ENCODE measurements at regions not wholly inside any gene's neighbourhood (a gene's known extent, or its start where the extent isn't known, plus 50 kb on each side); places are given as distances from the start of the nearest gene placed in this dataset.

DNA sequence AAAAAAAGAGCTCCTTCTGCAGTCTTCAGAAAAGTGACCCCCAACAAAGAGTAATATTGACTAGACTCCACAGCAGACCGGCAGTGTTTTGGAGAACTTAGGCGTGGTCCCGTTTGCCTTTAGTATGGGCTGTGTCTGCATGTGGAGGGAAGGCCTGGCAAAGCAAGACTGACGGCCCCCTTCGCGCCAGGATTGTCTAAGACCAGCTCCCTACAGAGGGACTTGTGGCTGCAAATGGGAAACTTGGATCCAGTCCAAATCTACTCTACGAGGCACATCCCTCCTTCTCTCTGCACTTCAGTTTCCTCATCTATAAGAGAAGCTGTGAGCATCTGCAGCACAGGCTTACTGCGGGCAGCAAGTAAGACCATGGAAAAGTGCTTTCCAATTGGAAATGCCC is 350.0 kb downstream of the ZNF536 start:
- DNase-seq, result no peak

DNA sequence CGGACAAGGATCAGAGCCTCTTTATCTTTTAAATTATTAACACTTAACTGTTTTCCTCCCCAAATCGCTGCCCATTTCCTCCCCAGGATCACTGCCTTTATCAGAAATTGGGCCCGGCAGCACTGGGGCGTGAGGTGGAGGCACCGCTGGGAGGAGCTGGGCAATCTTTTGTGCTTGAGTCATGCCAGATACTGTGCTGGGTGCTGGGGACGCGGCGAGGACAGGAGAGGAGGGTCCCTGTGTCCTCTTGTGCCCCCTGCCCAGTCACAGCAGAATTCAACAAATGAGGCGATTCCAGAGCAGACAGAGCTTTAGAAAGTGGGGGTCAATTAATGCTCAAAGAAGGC is 347.8 kb downstream of the ZNF536 start:
- no peak for DNase-seq

DNA sequence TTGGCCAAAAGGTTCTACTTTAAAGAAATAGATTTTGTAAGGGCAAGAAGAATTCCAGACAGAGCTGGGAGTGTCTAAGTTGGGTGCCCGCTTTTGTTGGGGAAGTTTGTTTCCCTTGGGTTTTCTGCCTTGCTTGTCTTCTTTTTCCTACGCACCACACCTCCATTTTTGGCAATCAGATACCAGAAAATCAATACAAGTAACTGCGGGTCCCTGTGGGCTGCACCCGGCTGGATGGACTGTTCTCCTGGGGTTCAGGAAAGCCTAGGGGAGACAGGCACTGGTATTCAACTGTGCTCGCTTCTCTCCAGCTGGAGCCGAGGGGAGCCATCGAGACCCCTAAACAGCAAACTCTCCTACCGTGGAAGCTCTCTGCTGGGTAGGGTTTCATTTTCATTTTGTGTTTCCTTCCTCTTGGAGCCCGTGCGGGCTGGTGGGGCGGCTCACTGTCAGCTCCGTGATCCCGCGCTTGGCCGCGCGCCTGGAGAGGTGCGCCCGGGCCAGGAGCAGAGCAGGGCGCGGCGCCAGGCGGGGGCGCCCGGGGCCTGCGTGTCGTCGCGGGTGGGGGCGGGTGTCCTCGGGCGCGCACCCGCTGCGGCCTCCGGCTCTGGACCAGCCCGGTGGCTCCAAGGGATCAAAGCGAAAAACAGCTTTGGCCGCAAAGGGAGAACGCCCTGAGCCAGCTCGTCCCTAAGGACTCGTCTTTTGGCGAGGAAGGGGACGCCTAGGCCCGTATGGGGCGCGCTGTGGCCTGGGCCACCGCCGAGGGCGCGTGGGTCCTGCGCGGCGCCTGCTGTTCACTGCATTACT is 347.2 kb downstream of the ZNF536 start:
- peak; percentile 80 for DNase-seq

DNA sequence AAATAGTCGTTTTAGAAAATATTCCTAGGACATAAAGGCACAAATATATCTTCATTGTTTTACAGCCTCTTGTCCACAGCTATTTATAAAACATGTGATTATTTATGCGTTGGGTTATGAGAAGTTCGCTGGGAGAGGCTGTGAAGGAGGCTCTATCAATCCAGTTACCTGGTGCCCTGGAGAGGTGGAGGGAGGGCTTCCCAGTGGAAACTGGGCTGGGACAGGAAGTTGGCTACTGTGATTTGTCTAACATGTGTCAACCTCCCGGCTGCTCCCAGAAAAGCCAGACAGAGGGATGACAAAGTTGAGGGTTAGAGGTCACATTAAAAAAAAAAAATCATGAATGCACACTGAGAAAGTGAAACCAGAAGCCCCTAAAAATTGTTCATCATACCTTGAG is 346.5 kb downstream of the ZNF536 start:
- DNase-seq, result no peak

DNA sequence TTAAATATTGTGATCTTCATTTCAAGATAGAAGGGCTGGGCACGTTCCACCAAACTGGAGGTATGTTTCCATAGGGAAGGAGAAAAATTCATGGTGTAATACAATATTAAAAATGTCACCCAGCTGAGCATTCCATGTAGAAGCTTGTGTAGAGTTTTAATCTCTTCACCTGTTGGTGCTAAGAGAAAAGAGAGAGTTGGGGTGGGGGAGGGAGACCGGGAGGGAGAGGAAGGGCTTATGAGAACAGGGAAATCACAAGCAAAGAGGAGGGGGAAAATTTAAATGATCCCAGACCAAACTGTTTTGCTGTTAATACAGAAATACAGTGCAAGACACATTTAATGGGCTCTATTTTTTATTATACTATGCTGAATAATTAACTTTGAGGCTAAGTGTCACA is 345.8 kb downstream of the ZNF536 start:
- DNase-seq, result no peak

DNA sequence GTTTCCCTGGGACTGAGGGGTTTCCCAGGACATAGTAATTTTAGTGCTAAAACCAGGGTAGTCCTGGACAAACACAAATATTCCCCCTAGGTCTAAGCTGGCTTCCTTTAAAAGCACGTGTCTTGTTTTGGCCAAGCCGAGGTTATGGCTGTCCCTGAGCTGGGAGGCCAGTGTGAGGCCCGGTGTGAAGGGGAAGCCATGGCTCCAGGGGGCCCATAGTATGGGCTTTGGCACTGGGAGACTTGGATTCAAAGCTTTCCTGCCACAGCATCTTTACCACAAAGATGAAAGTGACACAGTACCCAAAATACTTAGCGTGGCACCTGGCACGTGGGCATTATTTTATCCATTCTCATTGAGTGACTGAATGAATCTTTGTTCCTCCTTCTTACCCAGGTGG is 345.2 kb downstream of the ZNF536 start:
- DNase-seq, result no peak

DNA sequence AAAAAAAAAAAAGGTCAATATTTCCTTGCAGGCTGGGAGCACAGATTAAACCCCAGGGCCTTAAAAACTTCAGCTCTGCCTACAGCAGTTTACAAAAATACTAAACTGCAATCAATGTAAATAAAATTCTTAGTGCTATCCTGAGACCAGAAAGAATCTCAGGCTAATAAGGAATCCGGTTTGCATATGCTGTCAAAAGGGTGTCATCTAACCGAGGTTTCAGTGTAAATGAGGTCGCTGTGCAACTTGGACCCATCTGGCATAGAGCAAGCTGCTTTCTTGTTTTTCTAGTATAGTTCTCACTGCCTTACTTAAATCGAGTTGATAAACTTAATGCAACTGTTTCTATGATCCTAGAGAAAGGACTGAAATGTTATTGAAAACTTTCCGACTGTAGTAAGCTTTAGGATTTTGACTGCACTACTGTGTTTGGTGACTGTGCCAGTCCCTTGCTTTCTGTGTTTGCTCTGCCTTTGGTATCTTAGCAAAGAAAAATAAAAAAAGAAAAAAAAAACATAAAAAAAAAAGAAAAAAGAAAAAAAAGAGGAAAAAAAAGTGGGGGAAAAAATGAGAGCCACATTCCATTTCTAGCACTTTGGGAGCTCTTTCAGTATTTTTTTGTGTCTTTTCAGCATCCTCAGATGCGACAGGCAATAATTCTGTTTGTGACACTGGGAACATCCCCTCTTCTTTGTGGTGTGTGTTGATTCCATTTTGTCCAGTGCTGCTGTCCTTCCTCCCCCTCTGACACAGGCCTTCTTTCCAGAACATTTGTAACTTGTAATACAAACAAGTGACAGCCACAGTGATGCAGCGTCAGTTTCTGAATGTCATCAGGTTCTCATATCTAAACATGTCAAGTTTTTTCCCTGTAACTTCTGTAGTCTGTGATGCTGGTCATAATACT is 340.5 kb downstream of the ZNF536 start:
- no peak for DNase-seq

DNA sequence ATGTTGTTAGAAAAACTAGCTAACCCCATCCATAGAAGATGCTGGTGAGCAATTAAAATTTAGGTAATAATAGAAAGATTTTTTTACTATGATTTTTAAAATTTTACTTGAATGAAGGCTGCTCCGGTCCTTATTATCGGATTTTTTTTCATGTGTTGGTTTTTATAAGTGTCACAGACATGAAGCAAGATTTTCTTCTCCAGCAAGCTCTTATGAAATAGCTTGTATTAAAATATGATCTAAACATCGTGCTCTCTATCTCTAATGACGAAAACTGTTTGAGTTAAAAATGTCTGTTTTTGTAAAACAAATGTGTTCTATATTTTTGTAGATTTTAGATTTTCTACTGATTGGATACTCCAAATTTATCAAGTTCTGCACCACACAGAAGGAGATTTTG is 339.6 kb downstream of the ZNF536 start:
- DNase-seq, result no peak

DNA sequence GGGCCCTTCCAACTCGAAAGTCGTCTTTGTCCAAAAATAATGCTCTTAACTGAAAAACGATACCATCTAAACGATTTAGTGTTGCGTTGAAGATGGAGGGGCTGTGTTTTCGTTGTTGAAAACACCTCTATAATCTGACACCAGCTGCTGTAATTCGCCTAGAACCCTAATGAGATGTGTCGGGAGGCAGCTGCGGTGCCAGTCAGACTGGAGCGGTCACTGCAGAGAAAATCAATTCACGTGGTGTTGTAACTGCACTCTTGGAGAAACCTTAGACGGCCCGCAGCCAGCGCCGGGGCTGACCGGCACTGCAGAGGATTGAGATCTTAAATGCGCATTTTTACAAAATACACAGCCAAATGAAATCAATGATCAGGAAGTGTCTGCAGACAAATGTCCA is 339.1 kb downstream of the ZNF536 start:
- DNase-seq, result no peak

DNA sequence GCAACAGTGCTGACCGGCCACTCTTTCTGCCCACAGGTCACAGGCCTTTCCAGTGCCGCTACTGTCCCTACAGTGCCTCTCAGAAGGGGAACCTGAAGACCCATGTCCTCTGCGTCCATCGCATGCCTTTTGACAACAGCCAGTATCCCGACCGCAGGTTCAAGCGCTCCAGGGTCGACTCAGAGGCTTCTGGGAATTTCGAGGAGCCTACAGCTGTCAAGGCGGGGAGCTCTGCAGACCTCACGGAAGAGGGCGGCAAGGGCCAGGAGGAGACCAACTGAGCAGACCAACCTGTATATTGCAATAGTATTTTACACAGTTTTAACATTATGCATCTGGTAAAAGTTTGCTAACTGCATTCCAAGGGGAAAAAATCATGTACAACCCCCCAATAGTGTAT is 338.5 kb downstream of the ZNF536 start:
- DNase-seq, result no peak

DNA sequence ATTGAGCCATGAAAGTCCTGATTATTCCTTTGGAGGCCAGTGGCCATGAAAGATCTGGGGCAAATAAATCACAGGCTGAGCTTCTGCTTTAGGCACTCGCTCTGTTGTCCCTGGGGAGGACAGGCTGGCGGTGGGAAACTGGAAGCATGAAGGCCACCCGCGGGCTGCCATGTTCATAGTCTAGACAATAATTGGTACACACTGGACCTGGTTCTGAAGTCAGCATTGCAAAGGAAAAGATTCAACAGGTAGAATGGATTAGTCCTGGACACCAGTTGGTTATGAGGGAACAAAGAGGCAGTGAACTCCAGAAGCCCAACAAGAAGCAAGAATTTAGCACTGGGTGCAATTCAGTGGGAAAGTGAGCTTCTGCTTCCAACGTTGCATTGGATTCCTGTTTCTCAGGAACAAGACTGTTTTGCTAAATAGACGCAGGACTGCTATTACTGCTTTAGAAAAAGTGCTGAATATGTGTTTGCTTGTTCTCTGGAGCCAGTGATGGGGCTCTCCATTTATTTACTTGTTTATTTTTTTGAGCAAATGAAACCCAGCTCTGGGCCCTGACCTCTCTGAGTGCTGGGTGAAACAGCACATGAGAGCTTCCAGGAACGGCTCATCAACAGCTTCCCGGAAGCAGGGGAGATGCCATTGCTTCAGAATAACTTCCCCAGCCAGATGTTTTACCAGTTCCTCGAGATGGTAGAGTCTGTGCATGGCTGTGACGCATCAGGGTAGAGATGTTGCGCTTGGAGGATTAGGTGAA is 336.4 kb downstream of the ZNF536 start:
- no peak for DNase-seq

DNA sequence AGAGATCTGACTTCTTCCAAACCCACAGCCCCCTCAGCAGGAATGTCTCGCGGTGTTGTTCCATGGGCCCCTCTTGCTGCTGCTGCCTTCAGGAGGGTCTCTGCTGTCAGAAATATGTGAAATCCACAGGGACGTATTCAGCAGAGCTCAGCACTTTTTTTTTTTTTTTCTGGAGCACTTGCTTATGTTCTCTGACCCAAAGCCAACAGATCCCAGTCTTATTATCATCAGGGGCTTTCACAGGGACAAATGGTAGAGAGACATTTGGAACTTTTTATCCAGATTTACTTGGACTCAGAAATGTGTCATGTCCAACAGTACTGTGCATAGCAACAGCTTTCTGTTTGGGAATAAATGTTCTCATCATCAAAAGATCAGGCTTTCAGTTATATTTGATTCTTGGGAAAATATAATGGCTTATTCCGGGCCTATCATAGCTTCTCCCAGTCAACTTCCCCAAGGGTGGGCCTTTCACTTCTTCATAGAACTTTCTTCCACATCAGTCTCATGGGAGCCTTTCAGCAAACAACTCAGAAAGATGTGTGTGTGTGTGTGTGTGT is 332.7 kb downstream of the ZNF536 start:
- no peak for DNase-seq

DNA sequence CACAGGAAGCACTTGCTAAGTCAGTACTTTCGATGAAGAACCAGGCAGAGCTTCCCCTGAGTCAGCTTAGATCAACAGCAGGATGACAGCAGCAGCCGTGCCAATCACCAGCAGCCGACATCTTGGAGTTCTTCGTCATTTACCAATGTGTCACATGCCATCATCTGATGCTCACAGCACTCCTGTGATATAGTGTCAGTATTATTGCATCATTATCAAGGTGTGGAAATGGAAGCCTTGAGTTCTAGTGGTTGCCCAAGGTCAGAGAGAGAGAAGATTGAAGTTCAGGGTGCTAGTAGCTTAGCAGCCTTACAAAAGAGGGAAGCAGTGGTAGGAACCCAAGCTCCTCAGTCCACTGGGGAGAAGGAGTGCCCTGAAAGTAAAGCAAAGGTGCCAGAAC is 331.5 kb downstream of the ZNF536 start:
- DNase-seq, result no peak

DNA sequence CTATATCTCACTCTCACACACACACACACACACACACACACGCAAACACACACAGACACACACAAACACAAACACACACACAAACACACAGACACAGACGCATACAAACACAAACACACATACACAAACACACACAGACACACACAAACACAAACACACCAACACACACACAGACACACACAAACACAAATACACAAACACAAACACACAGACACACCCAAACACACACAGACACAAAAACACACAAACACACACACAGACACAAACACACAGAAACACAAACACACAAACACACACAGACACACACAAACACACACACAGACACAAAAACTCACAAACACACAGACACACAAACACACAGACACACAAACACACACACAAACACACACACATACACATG is 329.0 kb downstream of the ZNF536 start:
- no peak for DNase-seq

DNA sequence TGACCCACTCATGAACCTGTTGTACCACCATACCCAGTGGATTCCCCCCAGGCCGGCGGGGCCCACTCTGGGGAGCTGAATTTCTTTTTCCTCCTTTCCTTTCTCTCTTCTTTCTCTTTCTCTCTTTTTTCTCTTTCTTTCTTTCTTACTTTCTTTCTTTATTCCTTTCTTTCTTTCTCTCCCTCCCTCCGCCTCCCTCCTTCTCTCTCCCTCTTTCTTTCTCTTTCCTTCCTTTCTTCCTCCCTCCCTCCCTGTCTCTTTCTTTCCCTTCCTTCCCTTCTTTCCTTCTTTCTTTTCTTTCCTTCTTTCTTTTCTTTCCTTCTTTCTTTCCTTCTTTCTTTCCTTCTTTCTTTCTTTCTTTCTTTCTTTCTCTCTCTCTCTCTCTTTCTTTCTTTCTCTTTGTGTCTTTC is 327.7 kb downstream of the ZNF536 start:
- DNase-seq, result no peak

DNA sequence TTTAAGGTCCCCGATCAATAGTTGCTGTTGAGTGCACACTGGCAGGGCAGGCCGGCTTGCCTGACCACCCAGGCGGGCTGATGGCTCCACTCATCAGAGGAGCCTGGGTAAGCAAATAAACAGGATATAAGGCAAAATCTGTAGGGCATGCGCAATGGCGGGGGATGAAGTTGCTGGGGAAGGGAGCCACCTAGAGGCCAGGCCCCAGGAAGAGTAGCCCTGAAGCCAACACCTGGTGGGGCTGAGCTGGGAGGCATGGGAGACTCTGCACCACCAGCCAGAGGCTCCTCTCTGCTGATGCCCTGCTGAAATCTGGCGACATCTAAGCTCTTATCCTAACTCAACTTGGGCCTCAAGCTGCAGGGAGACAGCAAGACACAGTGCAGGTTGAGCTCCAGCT is 324.3 kb downstream of the ZNF536 start:
- no peak for DNase-seq

DNA sequence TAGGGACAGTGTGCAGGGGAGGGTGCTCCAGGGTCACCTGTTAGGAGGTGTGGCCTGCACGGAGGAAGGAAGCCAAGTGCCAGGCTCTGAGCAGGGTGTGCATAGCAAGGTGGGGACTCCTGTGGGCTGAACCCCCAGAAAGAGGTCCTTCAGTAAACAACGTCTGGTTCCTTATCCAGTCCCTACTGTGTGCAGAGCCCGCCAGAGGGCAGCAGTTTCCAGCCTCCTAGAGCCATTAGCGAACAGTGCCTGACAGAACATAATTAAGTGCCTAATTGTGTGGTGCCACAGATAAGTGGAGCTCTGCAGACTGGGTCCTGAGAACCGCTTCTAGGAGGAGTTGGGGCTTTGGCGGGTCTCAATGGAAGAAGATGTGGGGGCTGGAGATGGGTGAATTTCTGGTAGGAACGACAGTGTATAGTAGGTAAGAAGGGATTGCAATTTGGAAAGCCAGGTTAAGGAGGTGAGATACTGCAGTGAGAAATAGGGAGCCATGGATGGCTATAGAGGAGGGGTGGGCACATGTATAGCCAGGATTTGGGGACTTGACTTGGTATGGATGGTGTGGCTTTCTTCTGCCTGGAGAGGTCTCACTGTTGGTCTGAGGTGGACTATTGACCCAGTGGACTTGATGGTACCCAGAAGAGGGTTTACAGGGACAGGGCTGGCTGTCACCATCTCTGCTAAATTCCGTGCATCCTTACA is 323.1 kb downstream of the ZNF536 start:
- DNase-seq, result no peak

DNA sequence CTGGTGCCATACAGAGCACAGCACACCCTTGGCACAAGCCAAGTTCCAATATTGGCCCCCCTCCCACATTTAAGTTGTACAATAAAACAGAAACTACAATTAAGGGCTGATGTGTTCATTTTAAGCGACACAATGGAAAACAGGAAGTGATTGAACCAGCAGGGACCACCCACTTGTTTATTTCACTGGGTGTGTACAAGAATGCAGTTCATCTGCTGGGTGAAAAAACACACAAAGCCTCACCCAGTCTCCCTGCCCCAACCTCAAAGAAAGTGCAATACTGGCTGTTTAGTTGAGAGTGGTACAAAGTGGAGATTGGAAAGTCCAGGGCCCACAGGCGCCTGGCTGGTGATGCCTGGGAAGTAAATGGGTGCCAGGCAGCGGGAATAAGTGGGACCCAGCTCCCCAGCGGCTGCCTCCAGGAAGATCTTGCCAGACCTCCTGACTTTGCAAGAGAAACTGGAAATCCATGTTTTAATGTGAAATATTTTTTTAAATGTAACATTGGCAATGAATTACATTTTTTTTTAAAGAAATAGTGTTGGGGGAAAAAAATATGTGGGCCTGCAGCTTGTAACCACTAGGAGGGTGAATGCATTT is 322.1 kb downstream of the ZNF536 start:
- DNase-seq, result no peak

DNA sequence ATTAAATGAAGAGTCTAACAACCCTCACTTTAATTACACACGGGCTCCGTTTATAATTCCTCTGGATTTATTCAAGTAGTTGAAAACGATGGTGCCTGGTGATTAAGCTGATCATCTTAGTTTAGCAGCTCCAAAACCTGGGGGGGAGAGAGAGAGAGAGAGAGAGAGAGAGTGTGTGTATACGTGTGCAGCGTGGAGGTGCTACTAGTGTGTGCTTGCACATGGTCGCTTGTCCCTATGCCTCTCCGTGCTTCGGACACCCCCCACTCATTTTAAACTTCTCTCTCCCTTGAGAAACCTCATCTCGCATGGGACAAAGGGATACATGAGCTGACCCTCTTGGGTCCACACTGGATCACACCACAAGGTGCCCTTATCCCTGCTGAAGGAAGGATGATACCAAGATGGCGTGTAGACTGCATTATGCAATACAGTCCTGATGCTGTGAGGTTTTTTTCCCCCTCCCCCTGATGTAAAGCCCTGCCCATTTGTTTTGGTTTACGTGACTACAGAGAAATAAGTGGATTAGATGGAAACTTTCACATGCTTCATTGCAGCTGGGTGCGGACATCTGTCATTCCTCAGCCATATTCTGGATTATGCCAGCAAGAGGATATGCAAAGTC is 320.8 kb downstream of the ZNF536 start:
- no peak for DNase-seq

DNA sequence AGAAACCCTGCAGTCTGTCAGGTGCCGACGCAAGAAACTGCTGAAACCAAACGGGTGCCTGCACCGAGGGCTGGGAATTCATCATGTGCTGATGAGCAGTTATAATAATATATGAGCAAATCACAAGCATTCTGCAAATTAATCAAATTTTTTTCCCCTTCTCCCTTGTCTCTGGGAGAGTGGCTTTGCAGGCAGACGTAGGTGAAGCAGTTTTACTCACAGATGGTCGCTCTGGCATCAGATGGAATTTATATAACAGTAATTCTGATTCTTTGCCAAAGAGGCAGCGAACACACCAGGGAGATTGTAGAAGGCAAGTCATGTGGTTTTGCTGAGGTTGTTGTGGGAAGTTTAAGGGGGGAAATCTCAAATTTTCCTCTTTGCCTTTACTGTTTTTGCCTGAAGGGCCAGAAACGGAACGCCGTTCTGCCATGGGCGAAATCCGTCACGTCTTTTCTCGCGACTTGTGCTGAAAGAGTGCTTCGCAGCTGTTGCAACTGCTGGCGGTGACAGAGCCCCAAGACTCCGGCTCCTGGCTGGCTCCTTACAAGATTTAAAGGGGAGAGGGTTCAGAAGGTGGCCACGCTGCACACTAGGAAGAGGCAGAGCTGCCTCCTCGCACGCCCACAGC is 320.1 kb downstream of the ZNF536 start:
- DNase-seq, result peak; percentile 50

DNA sequence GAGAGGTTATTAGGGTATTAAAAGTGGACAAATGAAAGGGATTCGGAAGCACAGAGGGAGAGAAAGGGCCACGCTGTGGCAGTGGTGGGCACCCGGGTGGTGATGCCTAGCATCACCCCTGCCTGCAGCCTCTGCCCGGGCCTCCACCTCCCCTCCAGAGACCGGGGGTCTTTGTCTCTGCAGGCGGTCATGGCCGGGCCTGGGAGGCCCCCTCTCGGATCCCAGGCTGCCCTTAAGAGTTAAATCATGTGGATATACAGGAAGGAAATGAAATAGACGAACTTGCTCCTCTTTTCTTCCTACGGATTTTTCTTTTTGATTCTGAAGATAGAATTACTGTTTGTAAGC is 319.6 kb downstream of the ZNF536 start:
- DNase-seq, result no peak

All from left hindlimb (tissue), 1 donor.